ENCODE measurements at regions not wholly inside any gene's neighbourhood (a gene's known extent, or its start where the extent isn't known, plus 50 kb on each side); places are given as distances from the start of the nearest gene placed in this dataset.
"Not testable (repeated sequence)": the region's sequence is repeated elsewhere in the genome, so short reads cannot be mapped to it uniquely, and the experiment has no call there.

DNA sequence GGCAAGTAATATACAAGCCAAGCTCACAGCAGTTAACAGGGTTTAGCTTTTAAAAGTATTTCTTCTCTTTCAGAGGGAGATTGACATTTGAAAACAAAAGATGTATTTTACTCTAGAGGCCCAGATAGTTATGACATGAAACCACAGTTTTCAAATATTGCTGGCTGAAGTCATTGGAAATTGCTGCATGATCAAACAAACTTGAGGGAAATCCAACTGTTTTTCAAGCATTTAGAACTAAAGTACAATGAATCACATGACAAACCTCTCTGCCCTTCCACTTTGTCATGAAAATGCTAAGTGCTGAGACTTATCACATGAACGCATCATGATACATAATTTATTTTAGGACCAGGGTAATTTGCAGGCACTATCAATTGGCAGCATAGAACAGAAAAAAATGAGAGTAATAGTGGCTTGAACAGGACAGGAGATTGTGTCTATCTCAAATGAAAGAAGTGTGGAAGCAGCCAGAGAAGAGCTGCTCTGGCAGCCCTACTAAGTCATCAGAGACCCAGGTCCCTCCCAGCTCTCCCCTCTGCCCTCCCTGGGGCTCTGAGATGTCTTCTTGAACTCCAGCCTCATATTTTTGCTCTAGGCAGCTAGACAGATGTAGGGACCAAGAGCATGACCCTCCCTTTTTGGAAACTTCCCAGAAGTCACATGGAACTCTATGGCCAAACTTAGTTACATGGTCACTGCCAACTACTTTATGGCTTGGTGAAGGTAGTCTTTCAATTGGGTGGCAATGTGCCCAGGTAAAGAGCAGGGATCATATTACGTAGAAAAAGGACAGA, 90.1 kb upstream of the PELI2 start:
- no peak for DNase-seq

DNA sequence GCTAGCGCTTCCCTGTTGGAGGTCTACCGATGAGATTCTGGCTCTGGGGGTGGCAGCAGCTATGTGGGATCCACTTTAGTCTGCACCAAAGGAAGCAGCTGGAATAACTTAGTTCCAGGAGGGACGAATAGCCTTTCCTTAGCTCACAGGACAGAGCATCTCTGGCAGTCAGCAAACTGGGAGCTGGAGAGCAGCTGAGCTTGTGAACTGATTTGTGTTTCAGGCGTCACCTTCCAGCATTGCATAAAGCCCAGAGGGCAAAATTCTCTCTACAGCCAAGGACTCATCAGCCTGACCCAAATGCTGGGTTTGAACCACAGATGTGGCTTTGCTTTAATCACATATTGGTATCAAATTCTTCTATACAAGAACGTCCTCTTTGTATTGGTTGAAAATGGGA, 81.9 kb upstream of the PELI2 start:
- DNase-seq: no peak

DNA sequence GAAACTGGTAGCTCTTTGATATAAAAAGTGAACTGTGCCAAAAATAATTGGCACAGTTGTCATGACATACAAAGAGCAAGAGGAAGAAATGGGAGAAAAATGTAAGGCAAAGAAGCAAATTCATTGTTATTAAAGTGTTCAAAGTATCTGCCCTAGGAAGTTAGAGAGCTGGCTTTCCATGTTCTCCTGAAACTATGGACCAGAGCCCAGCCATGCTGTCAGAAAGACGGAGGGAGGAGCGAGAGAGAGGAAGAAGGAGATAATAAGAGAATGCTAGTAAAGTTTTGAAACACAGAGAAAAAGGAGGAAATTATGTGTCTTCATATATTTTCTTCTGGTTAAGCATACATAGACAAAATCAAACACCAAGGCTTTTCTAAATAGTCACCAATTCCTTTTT, 78.1 kb upstream of the PELI2 start:
- DNase-seq: no peak

DNA sequence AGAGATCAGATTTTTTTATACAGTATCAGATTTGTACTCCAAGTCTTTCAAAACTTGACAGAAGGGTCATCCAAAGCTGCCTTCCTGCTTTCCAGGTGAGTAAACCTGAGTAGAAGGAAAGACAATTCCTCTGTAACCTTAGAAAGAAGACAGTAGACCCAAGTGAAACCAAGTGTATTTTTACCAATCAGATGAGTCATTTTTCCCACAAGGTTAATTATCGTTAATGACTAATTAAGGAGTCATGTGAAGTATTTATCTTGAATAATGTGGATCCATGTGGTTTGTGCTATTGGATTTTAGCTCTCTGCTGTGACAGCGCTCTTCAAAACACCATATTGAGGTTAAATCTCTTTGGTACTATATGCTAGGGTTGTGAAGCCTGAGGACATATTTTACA, 74.0 kb upstream of the PELI2 start:
- DNase-seq: no peak

DNA sequence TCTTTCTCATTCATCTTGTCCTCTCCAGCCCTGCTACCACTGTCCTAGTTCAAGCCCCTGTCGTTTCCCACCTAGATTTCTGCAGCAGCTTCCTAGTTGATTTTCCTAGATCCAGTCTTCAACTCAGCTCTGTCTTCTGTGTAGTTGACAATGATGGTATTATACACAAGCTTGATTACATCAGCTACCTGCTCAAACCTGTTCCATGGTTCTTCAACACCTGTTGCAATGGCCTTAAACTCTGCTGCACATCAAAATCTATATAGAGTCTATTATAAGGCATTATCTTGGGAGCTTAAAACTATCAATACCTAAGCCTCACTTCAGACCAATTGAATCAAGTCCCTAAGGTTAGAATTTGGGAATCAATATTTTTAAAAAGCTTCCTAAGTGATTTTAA, 71.7 kb upstream of the PELI2 start:
- DNase-seq: no peak

DNA sequence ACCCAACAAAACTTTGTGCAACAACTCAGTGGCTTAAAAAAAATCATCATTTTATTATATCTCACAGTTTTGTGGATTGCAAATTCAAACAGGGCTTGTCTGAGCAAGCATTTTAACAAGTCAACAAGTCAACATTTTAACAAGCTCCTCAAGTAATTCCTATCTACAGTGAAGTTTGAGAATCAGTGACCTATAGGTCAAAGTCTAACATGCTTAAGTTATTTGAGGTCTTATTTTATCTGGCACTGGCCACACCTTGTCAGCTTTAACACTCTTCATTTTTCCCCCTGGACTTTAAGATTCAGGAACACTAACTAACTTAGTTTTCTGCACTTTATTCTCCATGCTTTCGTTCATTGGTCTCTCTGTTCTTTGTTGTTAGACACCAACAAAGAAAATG, 71.2 kb upstream of the PELI2 start:
- DNase-seq: no peak

DNA sequence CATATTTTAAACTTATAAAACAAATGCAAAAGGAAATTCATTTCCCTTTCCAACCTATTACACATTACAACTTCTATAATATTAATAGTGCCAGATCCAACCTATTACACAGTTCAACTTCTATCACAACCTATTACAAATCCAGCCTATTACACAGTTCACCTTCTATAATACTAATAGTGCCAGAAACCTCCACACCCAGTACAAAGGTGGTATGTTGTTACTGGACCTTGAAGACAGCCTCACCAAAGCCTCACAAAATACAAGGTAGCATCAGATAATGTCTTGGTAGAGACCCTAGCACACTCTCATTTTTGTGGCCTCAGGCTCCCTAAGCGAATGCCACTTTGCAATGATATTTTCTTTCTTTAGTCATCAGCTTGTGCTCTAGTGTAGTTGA, 68.7 kb upstream of the PELI2 start:
- no peak for DNase-seq

DNA sequence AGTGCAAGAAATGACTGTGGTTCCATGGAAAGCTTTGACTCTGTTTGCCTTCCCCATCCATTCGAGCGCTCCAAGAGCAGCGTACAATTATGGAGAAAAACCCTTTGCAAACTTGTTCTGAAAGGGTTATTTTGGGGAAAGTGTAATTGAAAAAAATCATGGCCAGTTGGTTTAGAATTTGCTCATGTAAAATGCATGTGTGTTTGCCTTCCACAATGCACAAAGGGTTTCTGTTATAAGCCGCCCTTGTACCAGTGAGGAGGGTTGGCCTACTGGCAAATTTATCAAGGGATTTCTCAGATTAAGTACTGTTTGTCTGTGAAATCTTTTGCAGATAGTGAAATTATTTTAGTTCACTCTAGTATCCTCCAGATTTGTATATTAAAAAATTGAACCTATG, 62.7 kb upstream of the PELI2 start:
- DNase-seq: peak in 13 of 58 donors; percentile 6 to 45 (median 25)

DNA sequence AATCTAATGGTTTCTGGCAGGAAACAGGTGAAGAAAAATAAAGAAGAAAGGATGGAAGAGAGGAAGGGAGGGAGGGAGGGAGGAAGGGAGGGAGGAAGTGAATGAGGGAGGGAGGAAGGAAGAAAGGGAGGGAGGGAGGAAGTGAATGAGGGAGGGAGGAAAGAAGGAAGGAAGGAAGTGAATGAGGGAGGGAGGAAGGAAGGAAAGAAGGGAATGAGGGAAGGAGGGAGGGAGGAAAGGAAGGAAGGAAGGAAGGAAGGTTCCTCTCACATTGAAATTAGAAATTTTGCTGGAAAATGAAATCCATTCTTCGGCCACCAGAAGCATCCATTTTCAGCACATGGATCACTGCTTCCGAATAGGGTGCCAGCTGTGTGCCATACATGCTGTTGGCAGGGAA, 62.2 kb upstream of the PELI2 start:
- DNase-seq: no peak

DNA sequence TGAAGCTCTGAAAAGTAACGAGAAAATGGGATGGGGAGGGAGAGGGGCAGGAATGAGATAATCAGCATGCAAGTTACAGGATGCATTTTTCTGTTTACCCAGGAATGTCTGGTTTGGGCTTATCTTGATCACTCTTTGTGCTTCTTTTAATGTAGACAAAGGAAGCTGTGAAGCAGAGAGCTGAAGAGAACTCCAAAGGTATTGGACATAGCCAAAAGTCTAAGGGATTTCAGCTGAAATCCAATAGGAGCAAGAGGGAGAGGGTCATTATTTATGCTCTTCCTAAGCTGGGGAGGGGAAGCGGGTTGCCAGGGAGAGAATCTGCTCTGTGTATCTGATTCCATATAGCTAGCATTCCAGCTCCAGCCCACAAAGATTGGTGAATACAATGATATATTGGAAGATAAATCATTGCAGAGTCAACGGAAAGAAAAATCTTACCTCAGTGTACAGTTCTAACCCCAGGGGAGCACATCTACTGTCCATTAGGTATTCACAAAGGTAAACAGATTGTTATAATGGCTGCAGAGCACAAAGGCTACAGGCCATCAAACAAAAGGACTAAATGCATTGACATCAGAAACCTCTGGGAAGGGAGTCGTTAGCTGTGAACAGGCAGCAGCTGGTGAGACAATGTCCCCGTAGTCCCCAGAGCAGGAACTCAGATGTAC, 61.0 kb upstream of the PELI2 start:
- DNase-seq: no peak

DNA sequence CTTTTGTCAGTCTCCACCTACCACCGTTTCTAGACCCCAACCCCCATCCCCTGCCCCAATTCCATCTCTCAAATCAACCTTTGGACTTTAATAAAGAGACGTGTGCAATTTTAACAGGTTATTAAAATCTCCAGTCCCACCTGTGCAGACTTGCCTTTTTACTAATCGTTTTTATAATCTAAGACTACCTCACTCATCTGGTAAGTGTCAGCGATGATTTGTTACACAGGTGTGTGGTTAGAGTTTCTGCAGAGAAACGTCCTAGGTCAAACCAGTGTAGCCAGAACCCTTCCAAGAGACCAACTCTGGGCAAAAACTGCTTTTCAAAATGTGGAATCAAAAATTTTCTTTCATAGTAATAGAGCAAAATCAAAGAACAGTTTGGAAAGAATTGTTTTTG, 60.4 kb upstream of the PELI2 start:
- no peak for DNase-seq

DNA sequence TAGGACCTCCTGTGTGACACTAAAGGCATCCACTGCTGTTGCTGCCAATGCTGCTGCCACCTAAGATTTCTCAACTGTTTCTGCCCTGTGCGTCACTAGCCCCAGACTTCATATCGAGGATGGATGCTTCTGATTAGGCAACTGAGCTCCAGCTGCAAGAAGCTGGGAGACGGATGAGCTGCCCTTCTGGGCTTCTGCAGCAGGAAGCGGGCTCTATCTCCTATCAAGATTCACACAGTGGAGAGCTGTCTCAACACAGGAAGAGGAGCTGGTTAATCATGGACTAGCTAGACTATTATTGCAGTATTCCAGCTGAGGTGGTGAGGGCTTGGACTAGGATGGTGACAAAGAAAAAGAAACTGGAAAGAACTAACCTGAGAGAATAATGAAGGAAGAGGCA, 59.2 kb upstream of the PELI2 start:
- DNase-seq: no peak

DNA sequence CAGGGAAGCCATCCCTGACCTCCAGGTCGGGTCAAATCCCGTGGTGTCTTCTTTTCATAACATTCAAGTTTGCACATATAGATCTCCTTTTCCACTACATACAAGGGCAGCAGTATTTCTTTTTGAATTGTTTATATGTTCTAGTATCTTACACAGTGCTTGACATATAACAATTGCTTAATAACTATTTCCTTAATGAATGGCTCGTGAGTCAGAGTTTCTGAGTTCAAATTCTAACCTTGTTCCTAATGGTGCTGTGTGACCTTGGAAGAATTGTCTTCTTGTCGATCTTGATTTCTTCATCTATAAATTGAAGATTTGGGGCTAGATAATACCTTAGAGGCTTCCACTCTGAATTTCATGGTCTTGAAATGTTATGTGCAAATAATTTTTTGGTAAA, 57.2 kb upstream of the PELI2 start:
- no peak for DNase-seq

DNA sequence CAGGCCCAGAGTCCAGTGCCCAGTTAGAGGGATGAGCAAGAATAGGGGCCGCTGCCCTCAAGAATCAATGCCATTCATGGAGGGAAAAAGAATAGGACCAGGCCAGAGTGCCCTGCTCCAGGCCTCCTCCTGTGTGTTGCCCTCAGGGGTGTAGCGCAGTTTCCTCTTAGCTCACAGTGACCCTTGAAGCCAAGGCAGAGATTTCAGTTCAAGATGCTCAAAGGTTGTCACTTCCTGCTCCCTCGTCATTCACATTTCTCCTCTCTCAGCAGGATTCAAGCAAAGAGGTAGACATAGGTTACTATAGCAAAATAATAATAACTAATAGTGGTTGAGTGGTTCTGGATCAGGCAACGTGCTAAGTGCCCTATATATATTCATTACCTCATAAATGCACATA, 55.1 kb upstream of the PELI2 start:
- no peak for DNase-seq

DNA sequence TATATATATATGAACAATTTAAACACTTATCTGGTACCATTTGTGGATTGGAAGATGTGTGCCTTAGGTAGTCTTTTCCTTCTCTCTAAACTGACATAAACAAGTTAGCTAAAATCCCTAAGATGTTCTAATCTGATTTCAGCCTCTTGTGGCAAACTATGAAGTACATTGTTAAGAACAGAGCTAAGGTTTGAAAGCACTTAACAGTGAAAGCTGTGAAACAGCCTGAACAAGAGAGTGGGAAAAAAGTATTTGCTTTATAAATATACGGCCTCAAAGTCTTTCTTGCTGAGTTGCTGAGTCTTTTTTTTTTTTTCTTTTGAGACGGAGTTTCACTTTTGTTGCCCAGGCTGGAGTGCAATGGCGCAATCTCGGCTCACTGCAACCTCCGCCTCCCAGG, 53.7 kb upstream of the PELI2 start:
- no peak for DNase-seq

DNA sequence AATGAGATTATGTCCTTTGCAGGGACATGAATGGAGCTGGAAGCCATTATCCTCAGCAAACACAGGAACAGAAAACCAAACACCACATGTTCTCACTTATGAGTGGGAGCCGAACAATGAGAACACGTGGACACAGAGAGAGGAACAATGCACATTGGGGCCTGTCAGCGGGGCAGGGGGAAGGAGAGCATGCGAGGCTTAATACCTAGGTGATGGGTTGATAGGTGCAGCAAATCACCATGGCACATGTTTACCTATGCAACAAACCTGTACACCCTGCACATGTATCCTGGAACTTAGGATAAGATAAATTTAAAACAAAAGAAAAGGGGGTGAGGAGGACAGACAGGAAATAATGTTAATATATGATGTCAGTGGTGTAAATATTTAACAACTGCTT, 53.0 kb upstream of the PELI2 start:
- DNase-seq: not testable (repeated sequence)

DNA sequence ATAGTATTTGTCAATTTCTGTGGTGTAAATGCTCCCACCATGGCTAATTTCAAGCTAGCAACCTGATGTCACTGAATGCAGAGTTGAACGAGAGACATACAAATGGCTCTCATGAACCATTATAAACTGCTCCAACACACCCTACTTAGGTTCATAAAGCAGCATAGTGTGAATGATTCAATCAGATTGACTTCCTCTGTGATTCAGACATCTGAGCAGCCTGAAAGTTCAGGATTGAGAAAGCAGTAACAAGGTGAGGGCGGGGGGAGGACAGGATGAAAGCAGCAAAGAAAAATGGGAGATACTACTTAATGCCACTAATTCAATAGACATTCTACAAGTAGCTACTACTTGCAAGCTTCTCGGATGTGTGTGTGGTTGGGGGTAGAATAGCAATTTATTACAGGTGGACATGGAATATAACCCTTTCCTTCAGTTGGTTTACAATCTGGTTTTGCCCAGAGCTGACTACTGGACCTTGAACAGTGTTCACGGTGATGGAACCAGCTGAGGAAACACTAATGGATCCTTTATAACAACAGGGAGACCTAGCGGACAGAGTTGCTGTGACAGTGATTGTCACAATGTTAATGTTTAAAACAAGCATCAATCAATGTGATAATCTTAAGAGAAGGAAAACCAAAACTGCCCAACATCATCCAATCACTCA, 52.5 kb upstream of the PELI2 start:
- no peak for DNase-seq
